Astrocyte (in vitro differentiated cells and primary cell): ENCODE measurements at regions not wholly inside any gene's neighbourhood (a gene's known extent, or its start where the extent isn't known, plus 50 kb on each side); places are given as distances from the start of the nearest gene placed in this dataset.
"Not testable (repeated sequence)": the region's sequence is repeated elsewhere in the genome, so short reads cannot be mapped to it uniquely, and the experiment has no call there.

Experiments used
- EZH2 ChIP-seq: IDR thresholded peaks from 2 replicates; pipeline ENCODE4 v1.6.1; 2012; ENCODE audit warnings: mild to moderate bottlenecking, low read length, inconsistent platforms; ENCODE audit not compliant: insufficient read depth
- TF ChIP-seq, protein P1 (sequence below): IDR thresholded peaks from 2 replicates; pipeline ENCODE4 v1.5.1; 2011; ENCODE audit warnings: low read depth, mild to moderate bottlenecking, inconsistent platforms, low read length, moderate library complexity; ENCODE audit not compliant: insufficient read depth

DNA sequence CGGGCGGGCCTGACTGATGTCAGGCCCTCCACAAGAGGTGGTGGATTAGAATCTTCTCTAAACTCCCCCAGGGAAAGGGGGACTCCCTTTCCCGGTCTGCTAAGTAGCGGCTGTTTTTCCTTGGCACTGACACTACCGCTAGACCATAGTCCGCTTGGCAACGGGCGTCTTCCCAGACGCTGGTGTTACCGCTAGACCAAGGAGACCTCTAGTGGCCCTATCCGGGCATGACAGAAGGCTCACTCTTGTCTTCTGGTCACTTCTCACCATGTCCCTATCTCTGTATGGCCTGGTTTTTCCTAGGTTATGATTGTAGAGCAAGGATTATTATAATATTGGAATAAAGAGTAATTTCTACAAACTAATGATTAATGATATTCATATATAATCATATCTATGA is 318.2 kb upstream of the DKK2 start:
- TF ChIP-seq, protein P1, sequence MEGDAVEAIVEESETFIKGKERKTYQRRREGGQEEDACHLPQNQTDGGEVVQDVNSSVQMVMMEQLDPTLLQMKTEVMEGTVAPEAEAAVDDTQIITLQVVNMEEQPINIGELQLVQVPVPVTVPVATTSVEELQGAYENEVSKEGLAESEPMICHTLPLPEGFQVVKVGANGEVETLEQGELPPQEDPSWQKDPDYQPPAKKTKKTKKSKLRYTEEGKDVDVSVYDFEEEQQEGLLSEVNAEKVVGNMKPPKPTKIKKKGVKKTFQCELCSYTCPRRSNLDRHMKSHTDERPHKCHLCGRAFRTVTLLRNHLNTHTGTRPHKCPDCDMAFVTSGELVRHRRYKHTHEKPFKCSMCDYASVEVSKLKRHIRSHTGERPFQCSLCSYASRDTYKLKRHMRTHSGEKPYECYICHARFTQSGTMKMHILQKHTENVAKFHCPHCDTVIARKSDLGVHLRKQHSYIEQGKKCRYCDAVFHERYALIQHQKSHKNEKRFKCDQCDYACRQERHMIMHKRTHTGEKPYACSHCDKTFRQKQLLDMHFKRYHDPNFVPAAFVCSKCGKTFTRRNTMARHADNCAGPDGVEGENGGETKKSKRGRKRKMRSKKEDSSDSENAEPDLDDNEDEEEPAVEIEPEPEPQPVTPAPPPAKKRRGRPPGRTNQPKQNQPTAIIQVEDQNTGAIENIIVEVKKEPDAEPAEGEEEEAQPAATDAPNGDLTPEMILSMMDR, result peak; percentile 5
- TF ChIP-seq EZH2, result not testable (repeated sequence)
